HEK293 (cell line): ENCODE measurements at regions not wholly inside any gene's neighbourhood (a gene's known extent, or its start where the extent isn't known, plus 50 kb on each side); places are given as distances from the start of the nearest gene placed in this dataset.

Experiments used
- CTCF ChIA-PET: fragments of 350-600 bp; formaldehyde crosslinking; extraction: SDS; loops from one replicate; lab custom pipeline; 2021; ENCODE audit warnings: antibody characterized with exemption; lab: Yijun Ruan, JAX
- POLR2A ChIA-PET: fragments of 300-600 bp; formaldehyde crosslinking; extraction: SDS; loops from one replicate; lab custom pipeline; 2020; ENCODE audit warnings: antibody characterized with exemption, inconsistent platforms; lab: Yijun Ruan, JAX
- H3K27ac ChIP-seq: fragments of 200-500 bp; sonication (Bioruptor generic); 2 replicates; pipeline ENCODE4 v1.5.1; 2014; ENCODE audit warnings: low read depth, low read length, control low read depth, inconsistent platforms; ENCODE audit errors: extremely low read depth
- H3K36me3 ChIP-seq, 2 experiments: fragments of 200-500 bp in 1 of 2; sonication (Bioruptor generic) in 1 of 2; 1 replicate in 1 of 2; 2 replicates in 1 of 2; pipeline ENCODE4 v1.5.1; 2014 to 2017; ENCODE audit warnings: inconsistent platforms in 2 of 2, low read length in 2 of 2; ENCODE audit not compliant: control insufficient read depth in 2 of 2, insufficient read depth in 1 of 2
- H3K4me1 ChIP-seq: fragments of 200-500 bp; sonication (Bioruptor generic); 2 replicates; pipeline ENCODE4 v1.5.1; 2014; ENCODE audit warnings: mild to moderate bottlenecking, low read length, inconsistent platforms; ENCODE audit not compliant: control insufficient read depth, insufficient read depth
- H3K4me3 ChIP-seq: 2 replicates; pipeline ENCODE4 v1.5.1; 2011; ENCODE audit warnings: low read depth, mild to moderate bottlenecking, control low read depth, low read length, moderate library complexity
- H3K9me3 ChIP-seq: fragments of 200-500 bp; sonication (Bioruptor generic); 2 replicates; pipeline ENCODE4 v1.5.1; 2014; ENCODE audit warnings: low read depth, low read length, inconsistent platforms; ENCODE audit not compliant: control insufficient read depth, insufficient read depth
- FEZF1 ChIP-seq: fragments of 450-650 bp; formaldehyde crosslinking; IDR thresholded peaks from 2 replicates; pipeline ENCODE4 v1.5.1; 2016; ENCODE audit warnings: missing biosample characterization, missing genetic modification characterization
- GFI1B ChIP-seq: fragments of 450-650 bp; formaldehyde crosslinking; IDR thresholded peaks from 2 replicates; pipeline ENCODE4 v1.5.1; 2016; ENCODE audit warnings: missing biosample characterization, missing genetic modification characterization
- GLI2 ChIP-seq: fragments of 450-650 bp; formaldehyde crosslinking; IDR thresholded peaks from 2 replicates; pipeline ENCODE4; 2017; ENCODE audit warnings: missing biosample characterization, missing genetic modification characterization, low read depth, borderline replicate concordance
- GLIS1 ChIP-seq: fragments of 450-650 bp; formaldehyde crosslinking; IDR thresholded peaks from 2 replicates; pipeline ENCODE4 v1.5.1; 2016; ENCODE audit warnings: missing biosample characterization, missing genetic modification characterization
- HOXA7 ChIP-seq: sonication (generic); formaldehyde crosslinking; IDR thresholded peaks from 2 replicates; pipeline ENCODE4 v1.8.1; 2022; ENCODE audit warnings: missing genetic modification reagents, borderline replicate concordance
- IKZF3 ChIP-seq: fragments of 450-650 bp; IDR thresholded peaks from 2 replicates; pipeline ENCODE4 v1.5.0; 2018; ENCODE audit warnings: missing biosample characterization, mild to moderate bottlenecking, missing genetic modification characterization, moderate library complexity
- MEIS1 ChIP-seq: sonication (generic); formaldehyde crosslinking; IDR thresholded peaks from 2 replicates; pipeline ENCODE4 v1.8.1; 2022; ENCODE audit warnings: missing genetic modification reagents, mild to moderate bottlenecking, borderline replicate concordance
- PRDM6 ChIP-seq: fragments of 450-650 bp; formaldehyde crosslinking; IDR thresholded peaks from 2 replicates; pipeline ENCODE4 v1.5.1; 2017; ENCODE audit warnings: missing biosample characterization, missing genetic modification characterization
- SCRT1 ChIP-seq: fragments of 450-650 bp; formaldehyde crosslinking; IDR thresholded peaks from 2 replicates; pipeline ENCODE4 v1.5.1; 2016; ENCODE audit warnings: missing biosample characterization, missing genetic modification characterization, borderline replicate concordance
- SCRT2 ChIP-seq: fragments of 450-650 bp; formaldehyde crosslinking; IDR thresholded peaks from 2 replicates; pipeline ENCODE4 v1.5.1; 2016; ENCODE audit warnings: missing biosample characterization, missing genetic modification characterization
- SP2 ChIP-seq: fragments of 450-650 bp; formaldehyde crosslinking; IDR thresholded peaks from 2 replicates; pipeline ENCODE4 v1.5.1; 2016; ENCODE audit warnings: missing biosample characterization, missing genetic modification characterization
- SP3 ChIP-seq: fragments of 450-650 bp; formaldehyde crosslinking; IDR thresholded peaks from 2 replicates; pipeline ENCODE4 v1.5.1; 2016; ENCODE audit warnings: missing biosample characterization, missing genetic modification characterization
- YY1 ChIP-seq: fragments of 450-650 bp; formaldehyde crosslinking; IDR thresholded peaks from 2 replicates; pipeline ENCODE4 v1.5.1; 2018; ENCODE audit warnings: missing biosample characterization, missing genetic modification characterization
- ZBTB21 ChIP-seq: fragments of 450-650 bp; formaldehyde crosslinking; IDR thresholded peaks from 2 replicates; pipeline ENCODE4 v1.5.1; 2017; ENCODE audit warnings: missing biosample characterization, missing genetic modification characterization
- ZBTB49 ChIP-seq: fragments of 450-650 bp; formaldehyde crosslinking; IDR thresholded peaks from 2 replicates; pipeline ENCODE4 v1.5.1; 2016; ENCODE audit warnings: missing biosample characterization, missing genetic modification characterization, low read depth
- ZNF202 ChIP-seq: fragments of 450-650 bp; formaldehyde crosslinking; IDR thresholded peaks from 2 replicates; pipeline ENCODE4 v1.5.1; 2016; ENCODE audit warnings: missing biosample characterization, missing genetic modification characterization, borderline replicate concordance
- ZNF223 ChIP-seq: fragments of 450-650 bp; formaldehyde crosslinking; IDR thresholded peaks from 2 replicates; pipeline ENCODE4 v1.5.1; 2016; ENCODE audit warnings: missing biosample characterization, missing genetic modification characterization
- ZNF302 ChIP-seq: fragments of 450-650 bp; formaldehyde crosslinking; IDR thresholded peaks from 2 replicates; pipeline ENCODE4 v1.5.1; 2016; ENCODE audit warnings: missing biosample characterization, missing genetic modification characterization, low read depth
- ZNF449 ChIP-seq: fragments of 450-650 bp; formaldehyde crosslinking; IDR thresholded peaks from 2 replicates; pipeline ENCODE4 v1.5.1; 2017; ENCODE audit warnings: missing biosample characterization, mild to moderate bottlenecking, missing genetic modification characterization, moderate library complexity
- ZNF488 ChIP-seq: fragments of 450-650 bp; formaldehyde crosslinking; IDR thresholded peaks from 2 replicates; pipeline ENCODE4 v1.5.1; 2016; ENCODE audit warnings: missing biosample characterization, missing genetic modification characterization
- ZNF518A ChIP-seq: fragments of 450-650 bp; formaldehyde crosslinking; conservative IDR thresholded peaks from 2 replicates; pipeline ENCODE4 v1.5.1; 2016; ENCODE audit warnings: low read depth, missing biosample characterization, missing genetic modification characterization
- ZNF596 ChIP-seq: fragments of 450-650 bp; IDR thresholded peaks from 2 replicates; pipeline ENCODE4 v1.5.0; 2018; ENCODE audit warnings: missing biosample characterization, mild to moderate bottlenecking, missing genetic modification characterization, moderate library complexity
- ZSCAN30 ChIP-seq: fragments of 450-650 bp; IDR thresholded peaks from 2 replicates; pipeline ENCODE4 v1.5.1; 2018; ENCODE audit warnings: missing biosample characterization, mild to moderate bottlenecking, missing genetic modification characterization, moderate library complexity

GRCh38 chr12:58712976-58713375 lies 207.3 kb downstream of the LRIG3 start:
- no peaks in the 10 kb centered on the region for H3K9me3 ChIP-seq
- H3K36me3 ChIP-seq: no peaks in the 10 kb centered on the region
- no peak overlapping the region for H3K27ac ChIP-seq
- H3K4me3 ChIP-seq: no peak overlapping the region
- no peaks in the 10 kb centered on the region for H3K4me1 ChIP-seq
- TF ChIP-seq IKZF3 (no peak), ZNF202 (tag by site-specific recombination) (no peak), ZBTB49 (tag by site-specific recombination) (no peak), ZNF596 (tag by site-specific recombination) (no peak), GLI2 (no peak), MEIS1 (CRISPR knock-in tag) (no peak), SCRT1 (no peak), SP3 (tag by site-specific recombination) (no peak), ZNF223 (tag by site-specific recombination) (no peak), SCRT2 (tag by site-specific recombination) (no peak), GFI1B (no peak), ZBTB21 (tag by site-specific recombination) (no peak)
- POLR2A ChIA-PET: no interaction called here
- CTCF ChIA-PET: interaction anchor here (1.1 kb wide), 1 partner anchor 9 kb away, joined by 3 read pairs; no protein-coding TSS in a partner anchor

- no peaks in the 10 kb centered on the region for H3K4me1 ChIP-seq
- ChIA-PET POLR2A (no interaction called here), CTCF (no interaction called here)
- H3K36me3 ChIP-seq: no peaks in the 10 kb centered on the region
- H3K4me3 ChIP-seq: no peak overlapping the region
- TF ChIP-seq SP2: no peak
- TF ChIP-seq PRDM6 (tag by site-specific recombination): no peak
- H3K27ac ChIP-seq: no peak overlapping the region
- H3K9me3 ChIP-seq: no peaks in the 10 kb centered on the region
Observed at GRCh38 chr12:58719161-58719560, 201.1 kb downstream of the LRIG3 start.

- ChIA-PET POLR2A (no interaction called here), CTCF (no interaction called here)
- Histone ChIP-seq H3K27ac (no peak overlapping the region), H3K4me3 (no peak overlapping the region), H3K36me3 (no peaks in the 10 kb centered on the region), H3K4me1 (no peaks in the 10 kb centered on the region), H3K9me3 (no peaks in the 10 kb centered on the region)
- TF ChIP-seq YY1 (tag by site-specific recombination) (no peak), ZNF488 (tag by site-specific recombination) (no peak), ZNF449 (no peak), GLIS1 (tag by site-specific recombination) (no peak), ZNF518A (tag by site-specific recombination) (no peak), ZNF302 (no peak), FEZF1 (tag by site-specific recombination) (no peak), ZSCAN30 (no peak), HOXA7 (CRISPR knock-in tag) (no peak)
Observed at GRCh38 chr12:58720421-58720820, 199.9 kb downstream of the LRIG3 start.
